ENCODE measurements at regions not wholly inside any gene's neighbourhood (a gene's known extent, or its start where the extent isn't known, plus 50 kb on each side); places are given as distances from the start of the nearest gene placed in this dataset.
"Not testable (repeated sequence)": the region's sequence is repeated elsewhere in the genome, so short reads cannot be mapped to it uniquely, and the experiment has no call there.

GRCh38 chr1:101410048-101410878 is 173.4 kb downstream of the S1PR1 start:
- Histone ChIP-seq H3K4me3 (no peak overlapping the region), H3K4me1 (peaks cover 4 to 52% (median 19%) of the 10 kb centered on the region in 6 donors), H3K36me3 (no peaks in the 10 kb centered on the region), H3K27ac (peak overlapping the region in 7 of 8 donors; percentile 20 to 65 (median 59)), H3K9me3 (peaks cover 0 to 3% (median 0%) of the 10 kb centered on the region in 8 donors), H3K27me3 (replicated peaks in 1 of 7) (no peaks in the 10 kb centered on the region)
- 12 to 19% (median 18%) methylated on average over 3 of the region's 3 CpGs for WGBS, 5 donors
- no peak for TF ChIP-seq CTCF (IDR thresholded peaks at IDR 0.05 in 8 of 11, conservative IDR thresholded peaks at IDR 0.05 in 3 of 11)
- no peak for DNase-seq
- intact Hi-C loops (cut with DNase I; ENCODE audit: low total_unique reads), result no loop called here

GRCh38 chr1:101420406-101420805 is 183.6 kb downstream of the S1PR1 start:
- Histone ChIP-seq H3K4me3 (no peak overlapping the region), H3K9me3 (peaks cover 0 to 15% (median 10%) of the 10 kb centered on the region in 8 donors), H3K36me3 (no peaks in the 10 kb centered on the region), H3K27me3 (replicated peaks in 1 of 7) (no peaks in the 10 kb centered on the region), H3K4me1 (no peaks in the 10 kb centered on the region), H3K27ac (no peak overlapping the region)
- DNase-seq, result no peak
- intact Hi-C loops (cut with DNase I; ENCODE audit: low total_unique reads), result no loop called here
- 27 to 44% (median 39%) methylated on average over 2 of the region's 2 CpGs for WGBS, 5 donors
- TF ChIP-seq POLR2AphosphoS5 (IDR thresholded peaks at IDR 0.05), result no peak
- TF ChIP-seq POLR2A (IDR thresholded peaks at IDR 0.05), result no peak
- TF ChIP-seq CTCF (IDR thresholded peaks at IDR 0.05 in 8 of 11, conservative IDR thresholded peaks at IDR 0.05 in 3 of 11), result no peak

DNA sequence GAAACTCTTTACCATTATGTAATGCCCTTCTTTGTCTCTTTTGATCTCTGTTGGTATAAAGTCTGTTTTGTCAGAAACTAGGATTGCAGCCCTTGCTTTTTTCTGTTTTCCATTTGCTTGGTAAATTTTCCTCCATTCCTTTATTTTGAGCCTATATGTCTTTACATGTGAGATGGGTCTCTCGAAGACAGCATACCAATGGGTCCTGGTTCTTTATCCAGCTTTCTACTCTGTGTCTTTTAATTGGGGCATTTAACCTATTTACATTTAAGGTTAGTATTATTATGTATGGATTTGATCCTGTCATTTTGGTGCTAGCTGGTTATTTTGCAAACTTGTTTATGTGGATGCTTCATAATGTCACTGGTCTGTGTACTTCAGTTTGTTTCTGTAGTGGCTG is 191.3 kb downstream of the S1PR1 start:
- H3K4me3 ChIP-seq; H3K4me1 ChIP-seq; H3K27ac ChIP-seq; H3K27me3 ChIP-seq (replicated peaks in 1 of 7); intact Hi-C loops (cut with DNase I; ENCODE audit: low total_unique reads); DNase-seq; H3K36me3 ChIP-seq: not testable (repeated sequence)
- H3K9me3 ChIP-seq, result peaks cover 0 to 27% (median 17%) of the 10 kb centered on the region in 8 donors
- WGBS, 5 donors, result 89 to 100% (median 93%) methylated on average over 1 of the region's 1 CpG

DNA sequence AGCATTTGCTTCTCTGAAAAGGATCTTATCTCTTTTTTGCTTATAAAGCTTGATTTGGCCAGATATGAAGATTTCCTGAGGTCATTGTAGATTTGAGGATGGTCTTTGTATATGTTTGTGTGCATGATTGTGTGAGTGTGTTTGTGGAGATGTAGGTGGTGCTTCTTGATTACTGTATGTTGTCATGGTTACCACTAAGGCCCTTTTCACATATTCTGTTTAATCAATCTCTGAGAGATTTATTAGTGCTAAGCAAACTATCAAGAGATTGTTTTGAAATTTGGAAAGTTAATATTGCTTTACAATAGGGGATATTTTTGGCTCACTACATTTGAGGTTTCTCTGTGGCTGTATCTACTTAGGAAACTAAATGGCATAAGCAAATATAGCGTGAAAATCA is 191.7 kb downstream of the S1PR1 start:
- intact Hi-C loops (cut with DNase I; ENCODE audit: low total_unique reads), result no loop called here
- DNase-seq, result no peak
- H3K4me3 ChIP-seq, result no peak overlapping the region
- H3K36me3 ChIP-seq, result no peaks in the 10 kb centered on the region
- WGBS, 5 donors, result 84 to 94% (median 91%) methylated on average over 1 of the region's 1 CpG
- no peaks in the 10 kb centered on the region for H3K4me1 ChIP-seq
- H3K27ac ChIP-seq, result no peak overlapping the region
- H3K27me3 ChIP-seq (replicated peaks in 1 of 7), result no peaks in the 10 kb centered on the region
- TF ChIP-seq POLR2AphosphoS5 (IDR thresholded peaks at IDR 0.05), result no peak
- no peak for TF ChIP-seq POLR2A (IDR thresholded peaks at IDR 0.05)
- no peak for TF ChIP-seq CTCF (IDR thresholded peaks at IDR 0.05 in 8 of 11, conservative IDR thresholded peaks at IDR 0.05 in 3 of 11)
- H3K9me3 ChIP-seq, result peaks cover 0 to 24% (median 14%) of the 10 kb centered on the region in 8 donors
